ENCODE measurements at regions not wholly inside any gene's neighbourhood (a gene's known extent, or its start where the extent isn't known, plus 50 kb on each side); places are given as distances from the start of the nearest gene placed in this dataset.

DNA sequence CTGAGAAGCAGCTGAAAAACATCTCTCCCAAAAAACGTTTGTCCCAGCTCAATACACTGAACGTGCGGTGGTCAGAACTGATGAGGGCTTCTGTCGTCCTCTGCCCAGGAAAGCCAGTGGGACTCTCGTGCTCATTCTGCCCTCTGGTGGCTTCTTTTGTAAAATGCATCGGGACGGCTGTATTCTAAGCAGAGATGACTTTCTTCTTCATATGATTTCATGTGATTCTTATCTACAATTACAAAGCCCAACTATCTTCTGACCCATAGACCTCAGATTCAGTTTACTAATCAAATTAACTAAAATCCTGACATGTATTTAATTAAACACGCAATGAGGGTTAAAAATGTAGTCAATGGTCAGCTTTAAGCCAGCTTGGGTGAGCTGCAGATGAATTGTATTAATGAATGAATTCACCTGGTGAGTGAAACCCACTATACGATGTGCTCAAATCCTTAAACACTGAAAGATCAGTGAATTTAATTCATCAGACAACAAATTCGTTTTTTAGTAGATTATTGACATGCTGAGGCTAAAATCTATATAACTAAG lies 117.6 kb upstream of the FAM204A start:
- TF ChIP-seq CTCF (IDR thresholded peaks at IDR 0.05) (peak; percentile 22 to 69 (median 64)), POLR2A (IDR thresholded peaks at IDR 0.05) (no peak)

All from Peyer's patch (tissue), 4 donors.